Ovary (tissue), 3 donors: ENCODE measurements at regions not wholly inside any gene's neighbourhood (a gene's known extent, or its start where the extent isn't known, plus 50 kb on each side); places are given as distances from the start of the nearest gene placed in this dataset.

ENCODE experiments used
- EP300 ChIP-seq: sonication (generic); formaldehyde crosslinking; IDR thresholded peaks from one replicate; pipeline ENCODE4 v1.6.1; 2017; ENCODE audit warnings: antibody characterized with exemption
- TF ChIP-seq, protein P1 (sequence below), 3 donors: fragments of 450-650 bp in 2 of 3; fragments of 200-600 bp in 1 of 3; IDR thresholded peaks; one replicate each; pipeline versions ENCODE4 v1.5.1 to v1.8.0; 2016 to 2022; ENCODE audit warnings: antibody characterized with exemption in 3 of 3, mild to moderate bottlenecking in 1 of 3
- donor health status: DM: no; HTN: no; CAD: no.

DNA sequence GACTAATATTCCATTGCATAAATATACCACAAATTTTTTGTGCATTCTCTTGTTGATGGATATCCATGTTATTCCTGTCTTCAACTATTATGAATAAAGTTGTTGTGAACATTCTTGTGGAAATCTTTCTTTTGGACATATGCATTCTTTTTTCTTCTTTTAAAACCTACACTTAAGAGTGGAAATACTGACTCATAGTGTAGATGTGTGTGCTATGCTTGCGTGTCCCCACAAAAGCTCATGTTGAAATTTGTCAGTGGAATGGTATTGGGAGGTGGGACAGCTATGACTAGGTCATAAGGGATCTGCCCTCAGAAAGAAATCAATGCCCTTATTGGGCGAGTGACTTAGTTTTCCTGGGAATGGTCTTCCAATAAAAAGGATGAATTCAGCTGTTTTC is 203.6 kb upstream of the PRSS58 start:
- TF ChIP-seq, protein P1, sequence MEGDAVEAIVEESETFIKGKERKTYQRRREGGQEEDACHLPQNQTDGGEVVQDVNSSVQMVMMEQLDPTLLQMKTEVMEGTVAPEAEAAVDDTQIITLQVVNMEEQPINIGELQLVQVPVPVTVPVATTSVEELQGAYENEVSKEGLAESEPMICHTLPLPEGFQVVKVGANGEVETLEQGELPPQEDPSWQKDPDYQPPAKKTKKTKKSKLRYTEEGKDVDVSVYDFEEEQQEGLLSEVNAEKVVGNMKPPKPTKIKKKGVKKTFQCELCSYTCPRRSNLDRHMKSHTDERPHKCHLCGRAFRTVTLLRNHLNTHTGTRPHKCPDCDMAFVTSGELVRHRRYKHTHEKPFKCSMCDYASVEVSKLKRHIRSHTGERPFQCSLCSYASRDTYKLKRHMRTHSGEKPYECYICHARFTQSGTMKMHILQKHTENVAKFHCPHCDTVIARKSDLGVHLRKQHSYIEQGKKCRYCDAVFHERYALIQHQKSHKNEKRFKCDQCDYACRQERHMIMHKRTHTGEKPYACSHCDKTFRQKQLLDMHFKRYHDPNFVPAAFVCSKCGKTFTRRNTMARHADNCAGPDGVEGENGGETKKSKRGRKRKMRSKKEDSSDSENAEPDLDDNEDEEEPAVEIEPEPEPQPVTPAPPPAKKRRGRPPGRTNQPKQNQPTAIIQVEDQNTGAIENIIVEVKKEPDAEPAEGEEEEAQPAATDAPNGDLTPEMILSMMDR (IDR thresholded peaks at IDR 0.05) = no peak
- no peak for TF ChIP-seq EP300
